WERI-Rb-1 (cell line): ENCODE measurements at regions not wholly inside any gene's neighbourhood (a gene's known extent, or its start where the extent isn't known, plus 50 kb on each side); places are given as distances from the start of the nearest gene placed in this dataset.

ENCODE experiments used
- DNase-seq: peaks from one replicate; pipeline ENCODE4 v3.0.0-alpha.2; 2020
- H3K27ac ChIP-seq: fragments of 250-450 bp; sonication (Bioruptor Pico); 2 replicates; pipeline ENCODE4 v1.5.1; 2020; ENCODE audit warnings: mild to moderate bottlenecking, moderate library complexity
- H3K27me3 ChIP-seq: fragments of 250-450 bp; sonication (Bioruptor Pico); 2 replicates; pipeline ENCODE4 v1.5.1; 2021; ENCODE audit warnings: mild to moderate bottlenecking, low read depth, moderate library complexity; ENCODE audit not compliant: insufficient read depth, severe bottlenecking
- H3K36me3 ChIP-seq: fragments of 250-450 bp; sonication (Bioruptor Pico); 2 replicates; pipeline ENCODE4 v1.5.1; 2020; ENCODE audit warnings: mild to moderate bottlenecking, moderate library complexity
- H3K4me3 ChIP-seq: 2 replicates; pipeline ENCODE4 v1.5.1; 2011; ENCODE audit warnings: low read depth, mild to moderate bottlenecking, control low read depth, low read length
- H3K9me3 ChIP-seq: fragments of 250-450 bp; sonication (Bioruptor Pico); 2 replicates; pipeline ENCODE4 v1.5.1; 2021; ENCODE audit warnings: mild to moderate bottlenecking, moderate library complexity; ENCODE audit not compliant: severe bottlenecking
- CTCF ChIP-seq: IDR thresholded peaks from 2 replicates; pipeline ENCODE4 v1.5.1; 2011; ENCODE audit warnings: low read depth, mild to moderate bottlenecking, control low read depth, inconsistent platforms, low read length

DNA sequence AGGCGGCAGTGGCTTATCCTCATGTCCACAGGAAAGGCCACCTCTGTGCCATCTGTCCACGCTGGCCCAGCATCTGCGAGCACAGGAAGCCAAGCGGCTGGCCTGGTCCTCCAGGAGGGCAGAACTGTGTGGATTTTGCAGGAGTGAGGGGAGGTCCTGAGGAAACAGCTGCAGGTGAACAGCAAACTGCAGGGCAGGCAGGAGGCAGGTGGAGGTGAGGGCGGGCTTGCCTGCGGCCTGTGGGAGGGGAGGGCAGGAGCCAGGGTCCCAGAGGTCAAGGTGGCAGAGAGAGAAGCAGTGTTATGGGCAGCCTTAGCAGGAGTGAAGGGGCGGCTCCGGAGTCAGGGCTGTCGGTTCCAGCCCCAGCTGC, 369.7 kb downstream of the SHANK2 start:
- DNase-seq = peak; percentile 54
- no peaks in the 10 kb centered on the region for H3K36me3 ChIP-seq
- no peak overlapping the region for H3K4me3 ChIP-seq
- no peak for TF ChIP-seq CTCF
- H3K27ac ChIP-seq = no peak overlapping the region
- no peaks in the 10 kb centered on the region for H3K27me3 ChIP-seq
- H3K9me3 ChIP-seq = no peaks in the 10 kb centered on the region

DNA sequence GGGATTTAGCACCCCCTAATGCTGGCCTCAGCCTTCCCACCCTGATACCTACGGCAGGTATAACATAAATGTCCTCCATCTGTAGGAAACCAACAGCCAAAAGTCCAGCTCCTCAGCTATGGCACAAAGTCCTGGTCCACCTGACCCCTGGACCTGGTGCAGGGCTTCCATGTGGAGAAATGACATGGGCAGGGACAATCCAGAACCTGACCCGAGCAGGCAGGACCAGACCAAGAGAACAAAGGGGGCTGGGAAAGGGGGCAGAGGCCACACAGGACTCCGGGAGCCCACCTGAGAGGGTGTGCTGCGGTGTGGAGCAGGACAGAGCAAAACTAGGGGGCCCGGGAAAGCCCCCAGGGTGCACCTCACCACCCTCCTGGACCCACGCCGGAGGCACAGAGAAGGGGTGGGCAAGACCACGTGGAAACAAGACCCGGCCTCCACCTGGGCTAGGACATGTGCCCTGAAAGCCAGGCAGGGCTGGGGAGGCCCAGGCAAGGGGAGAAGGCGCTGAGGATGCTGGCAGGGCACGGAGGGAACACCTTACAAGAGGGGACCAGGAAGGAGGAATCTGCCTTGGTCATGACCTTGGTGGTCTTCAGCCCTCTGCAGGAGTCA, 368.9 kb downstream of the SHANK2 start:
- TF ChIP-seq CTCF = no peak
- Histone ChIP-seq H3K36me3 (no peaks in the 10 kb centered on the region), H3K27me3 (no peaks in the 10 kb centered on the region), H3K9me3 (no peaks in the 10 kb centered on the region), H3K4me3 (no peak overlapping the region), H3K27ac (no peak overlapping the region)
- no peak for DNase-seq

GRCh38 chr11:70883973-70884623, 368.3 kb downstream of the SHANK2 start:
- Histone ChIP-seq H3K4me3 (no peak overlapping the region), H3K27me3 (no peaks in the 10 kb centered on the region), H3K36me3 (no peaks in the 10 kb centered on the region), H3K27ac (no peak overlapping the region), H3K9me3 (no peaks in the 10 kb centered on the region)
- TF ChIP-seq CTCF = no peak
- no peak for DNase-seq

GRCh38 chr11:70885281-70886231, 366.8 kb downstream of the SHANK2 start:
- Histone ChIP-seq H3K27ac (no peak overlapping the region), H3K27me3 (no peaks in the 10 kb centered on the region), H3K4me3 (no peak overlapping the region), H3K9me3 (no peaks in the 10 kb centered on the region), H3K36me3 (no peaks in the 10 kb centered on the region)
- TF ChIP-seq CTCF = no peak
- no peak for DNase-seq

DNA sequence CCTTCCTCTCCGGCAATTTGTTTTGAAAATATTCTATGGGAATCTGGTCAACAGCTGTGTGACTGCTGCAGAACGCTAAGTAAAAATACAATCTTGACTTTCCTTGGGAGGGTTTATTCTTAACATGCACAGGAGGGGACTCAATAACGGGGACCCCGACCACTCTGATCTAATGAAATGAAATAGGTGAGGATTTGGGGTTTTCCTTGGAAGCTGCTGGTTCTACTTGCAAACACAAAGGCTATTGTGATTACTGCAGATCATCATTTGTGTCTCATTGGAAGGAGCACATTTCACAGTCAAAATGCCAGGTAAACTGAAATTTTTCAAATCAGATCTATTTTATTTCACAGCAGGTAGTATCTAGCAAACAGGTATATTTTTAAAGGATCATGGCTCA, 366.1 kb downstream of the SHANK2 start:
- Histone ChIP-seq H3K9me3 (no peaks in the 10 kb centered on the region), H3K27ac (no peak overlapping the region), H3K27me3 (no peaks in the 10 kb centered on the region), H3K36me3 (no peaks in the 10 kb centered on the region), H3K4me3 (no peak overlapping the region)
- no peak for TF ChIP-seq CTCF
- DNase-seq = no peak
